Neural cell (in vitro differentiated cells): ENCODE measurements at regions not wholly inside any gene's neighbourhood (a gene's known extent, or its start where the extent isn't known, plus 50 kb on each side); places are given as distances from the start of the nearest gene placed in this dataset.

ENCODE experiments used
- EP300 ChIP-seq: fragments of 450-650 bp; conservative IDR thresholded peaks from 2 replicates; pipeline ENCODE4 v1.6.1; 2014; ENCODE audit warnings: antibody characterized with exemption, mild to moderate bottlenecking, moderate library complexity; ENCODE audit not compliant: poor library complexity, severe bottlenecking
- EZH2 ChIP-seq: fragments of 200-600, 300-800 bp; shearing (Covaris generic), sonication (generic); IDR thresholded peaks from 2 replicates; pipeline ENCODE4 v1.6.1; 2014; ENCODE audit warnings: antibody characterized with exemption, low read length, borderline replicate concordance, mild to moderate bottlenecking; ENCODE audit not compliant: insufficient read depth, poor library complexity, severe bottlenecking
- POLR2AphosphoS5 ChIP-seq: IDR thresholded peaks from 2 replicates; pipeline ENCODE4 v1.6.1; 2012
- RAD21 ChIP-seq: fragments of 450-650 bp; conservative IDR thresholded peaks from 2 replicates; pipeline ENCODE4 v1.6.1; 2014; ENCODE audit warnings: antibody characterized with exemption, mild to moderate bottlenecking, moderate library complexity
- SMC3 ChIP-seq: fragments of 450-650 bp; conservative IDR thresholded peaks from 2 replicates; pipeline ENCODE4 v1.6.1; 2014; ENCODE audit warnings: antibody characterized with exemption, mild to moderate bottlenecking, moderate library complexity; ENCODE audit not compliant: poor library complexity
- TAF1 ChIP-seq: IDR thresholded peaks from 2 replicates; pipeline ENCODE4 v1.6.1; 2012; ENCODE audit warnings: low read depth
- TF ChIP-seq, protein P1 (sequence below): fragments of 450-650 bp; IDR thresholded peaks from 2 replicates; pipeline ENCODE4 v1.5.1; 2014; ENCODE audit warnings: antibody characterized with exemption, mild to moderate bottlenecking, moderate library complexity; ENCODE audit not compliant: poor library complexity, severe bottlenecking
- TF ChIP-seq, protein P2 (sequence below): IDR thresholded peaks from 2 replicates; pipeline ENCODE4 v1.6.1; 2012; ENCODE audit warnings: borderline replicate concordance

DNA sequence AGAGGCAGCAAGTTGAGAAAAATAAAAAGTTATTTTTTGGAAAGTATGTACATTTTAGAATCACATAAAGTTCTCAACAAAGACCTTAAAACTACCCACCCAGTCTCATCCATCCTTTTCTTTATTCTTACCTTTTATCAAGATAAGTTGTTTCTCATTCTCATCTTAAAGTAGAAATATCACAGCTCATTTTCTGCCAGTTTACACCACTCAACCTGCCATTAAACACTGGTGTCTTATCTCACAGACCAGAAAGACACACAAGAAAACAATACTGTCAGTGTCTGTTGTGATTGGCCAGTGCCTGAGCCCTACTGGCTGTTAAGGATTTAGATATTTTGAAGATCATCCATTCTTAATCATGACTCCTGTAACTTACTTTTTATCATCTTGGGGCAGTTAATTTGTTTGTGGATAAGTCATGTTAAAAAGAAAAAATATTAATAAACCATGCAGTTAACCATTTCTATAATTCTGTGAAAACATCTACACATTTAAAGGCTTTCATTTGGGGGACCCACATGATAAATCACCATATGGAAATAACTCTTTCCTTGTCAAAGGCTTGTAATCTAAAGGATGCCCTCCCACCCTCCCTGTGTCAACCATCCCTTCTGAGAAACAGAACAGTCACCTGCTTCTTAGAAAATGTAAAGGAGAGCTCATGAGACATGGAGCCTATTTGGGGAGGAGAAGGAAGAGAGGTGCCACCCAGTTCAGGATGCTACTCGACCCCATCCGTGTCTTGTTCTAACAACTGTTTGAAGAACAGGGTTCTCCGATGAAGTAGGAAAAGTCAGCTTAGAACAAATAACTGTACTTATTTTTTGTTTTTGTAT is 897.2 kb upstream of the INTU start:
- TF ChIP-seq, protein P1, sequence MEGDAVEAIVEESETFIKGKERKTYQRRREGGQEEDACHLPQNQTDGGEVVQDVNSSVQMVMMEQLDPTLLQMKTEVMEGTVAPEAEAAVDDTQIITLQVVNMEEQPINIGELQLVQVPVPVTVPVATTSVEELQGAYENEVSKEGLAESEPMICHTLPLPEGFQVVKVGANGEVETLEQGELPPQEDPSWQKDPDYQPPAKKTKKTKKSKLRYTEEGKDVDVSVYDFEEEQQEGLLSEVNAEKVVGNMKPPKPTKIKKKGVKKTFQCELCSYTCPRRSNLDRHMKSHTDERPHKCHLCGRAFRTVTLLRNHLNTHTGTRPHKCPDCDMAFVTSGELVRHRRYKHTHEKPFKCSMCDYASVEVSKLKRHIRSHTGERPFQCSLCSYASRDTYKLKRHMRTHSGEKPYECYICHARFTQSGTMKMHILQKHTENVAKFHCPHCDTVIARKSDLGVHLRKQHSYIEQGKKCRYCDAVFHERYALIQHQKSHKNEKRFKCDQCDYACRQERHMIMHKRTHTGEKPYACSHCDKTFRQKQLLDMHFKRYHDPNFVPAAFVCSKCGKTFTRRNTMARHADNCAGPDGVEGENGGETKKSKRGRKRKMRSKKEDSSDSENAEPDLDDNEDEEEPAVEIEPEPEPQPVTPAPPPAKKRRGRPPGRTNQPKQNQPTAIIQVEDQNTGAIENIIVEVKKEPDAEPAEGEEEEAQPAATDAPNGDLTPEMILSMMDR, result no peak
- no peak for TF ChIP-seq RAD21
- TF ChIP-seq SMC3, result no peak
- TF ChIP-seq, protein P2, sequence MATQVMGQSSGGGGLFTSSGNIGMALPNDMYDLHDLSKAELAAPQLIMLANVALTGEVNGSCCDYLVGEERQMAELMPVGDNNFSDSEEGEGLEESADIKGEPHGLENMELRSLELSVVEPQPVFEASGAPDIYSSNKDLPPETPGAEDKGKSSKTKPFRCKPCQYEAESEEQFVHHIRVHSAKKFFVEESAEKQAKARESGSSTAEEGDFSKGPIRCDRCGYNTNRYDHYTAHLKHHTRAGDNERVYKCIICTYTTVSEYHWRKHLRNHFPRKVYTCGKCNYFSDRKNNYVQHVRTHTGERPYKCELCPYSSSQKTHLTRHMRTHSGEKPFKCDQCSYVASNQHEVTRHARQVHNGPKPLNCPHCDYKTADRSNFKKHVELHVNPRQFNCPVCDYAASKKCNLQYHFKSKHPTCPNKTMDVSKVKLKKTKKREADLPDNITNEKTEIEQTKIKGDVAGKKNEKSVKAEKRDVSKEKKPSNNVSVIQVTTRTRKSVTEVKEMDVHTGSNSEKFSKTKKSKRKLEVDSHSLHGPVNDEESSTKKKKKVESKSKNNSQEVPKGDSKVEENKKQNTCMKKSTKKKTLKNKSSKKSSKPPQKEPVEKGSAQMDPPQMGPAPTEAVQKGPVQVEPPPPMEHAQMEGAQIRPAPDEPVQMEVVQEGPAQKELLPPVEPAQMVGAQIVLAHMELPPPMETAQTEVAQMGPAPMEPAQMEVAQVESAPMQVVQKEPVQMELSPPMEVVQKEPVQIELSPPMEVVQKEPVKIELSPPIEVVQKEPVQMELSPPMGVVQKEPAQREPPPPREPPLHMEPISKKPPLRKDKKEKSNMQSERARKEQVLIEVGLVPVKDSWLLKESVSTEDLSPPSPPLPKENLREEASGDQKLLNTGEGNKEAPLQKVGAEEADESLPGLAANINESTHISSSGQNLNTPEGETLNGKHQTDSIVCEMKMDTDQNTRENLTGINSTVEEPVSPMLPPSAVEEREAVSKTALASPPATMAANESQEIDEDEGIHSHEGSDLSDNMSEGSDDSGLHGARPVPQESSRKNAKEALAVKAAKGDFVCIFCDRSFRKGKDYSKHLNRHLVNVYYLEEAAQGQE, result no peak
- TF ChIP-seq EP300, result no peak
- no peak for TF ChIP-seq POLR2AphosphoS5
- TF ChIP-seq EZH2, result no peak
- no peak for TF ChIP-seq TAF1
